ENCODE measurements at regions not wholly inside any gene's neighbourhood (a gene's known extent, or its start where the extent isn't known, plus 50 kb on each side); places are given as distances from the start of the nearest gene placed in this dataset.

- TF ChIP-seq EP300 (IDR thresholded peaks at IDR 0.05) (no peak), POLR2A (IDR thresholded peaks at IDR 0.05; ENCODE audit: low read depth) (no peak), CTCF (IDR thresholded peaks at IDR 0.05) (no peak), POLR2AphosphoS5 (IDR thresholded peaks at IDR 0.05) (no peak)
Measured at GRCh38 chr4:159604781-159605180, 501.9 kb downstream of the RAPGEF2 start.

All from esophagus muscularis mucosa (tissue), 4 donors.